Spleen (tissue), 7 donors: ENCODE measurements at regions not wholly inside any gene's neighbourhood (a gene's known extent, or its start where the extent isn't known, plus 50 kb on each side); places are given as distances from the start of the nearest gene placed in this dataset.

Experiments
- CTCF ChIP-seq, 11 experiments: fragments of 200-600 bp in 7 of 11; fragments of 450-650 bp in 4 of 11; sonication (generic) in 4 of 11; IDR thresholded peaks in 8 of 11; conservative IDR thresholded peaks in 3 of 11; 1 replicate in 7 of 11; 2 replicates in 4 of 11; pipeline versions ENCODE4 v1.4.0 to v1.8.0; 2016 to 2021; ENCODE audit warnings: antibody characterized with exemption in 11 of 11, inconsistent platforms in 4 of 11, mild to moderate bottlenecking in 1 of 11
- POLR2A ChIP-seq, 3 donors: fragments of 450-650 bp; IDR thresholded peaks; one replicate each; pipeline ENCODE4 v1.5.1; 2017; ENCODE audit warnings: antibody characterized with exemption in 3 of 3, mild to moderate bottlenecking in 1 of 3
- POLR2AphosphoS5 ChIP-seq, 3 donors: sonication (generic); formaldehyde crosslinking; IDR thresholded peaks; one replicate each; pipeline ENCODE4 v1.5.1; 2017; ENCODE audit warnings: antibody characterized with exemption in 3 of 3
- donor health status: DM: no; HTN: no; CAD: no; lungs with moderate emphysema.
- donor health status: DM: no; HTN: no; CAD: no.
- donor health status: DM: no; HTN: no; CAD: no.

DNA sequence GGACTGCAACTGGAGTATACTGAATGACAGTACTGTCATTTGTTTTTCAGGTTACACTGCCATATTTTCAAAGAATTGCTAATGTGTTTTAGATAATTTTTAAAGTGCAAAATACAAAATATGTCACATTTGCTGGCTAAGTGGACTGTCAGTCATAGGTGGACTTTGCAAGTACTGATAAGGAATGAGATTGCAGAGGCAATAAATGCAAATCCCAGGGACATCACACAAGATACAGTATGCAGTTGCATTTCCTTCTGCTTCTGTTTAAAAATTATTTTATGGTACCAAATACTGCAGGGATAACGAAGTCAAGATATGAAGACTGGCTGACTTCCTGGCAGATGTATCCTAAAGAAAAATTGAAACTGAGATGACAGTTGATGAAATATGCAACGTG is 237.6 kb upstream of the MAGI2 start:
- no peak for TF ChIP-seq CTCF (IDR thresholded peaks at IDR 0.05 in 8 of 11, conservative IDR thresholded peaks at IDR 0.05 in 3 of 11)
- TF ChIP-seq POLR2A (IDR thresholded peaks at IDR 0.05): no peak
- no peak for TF ChIP-seq POLR2AphosphoS5 (IDR thresholded peaks at IDR 0.05)
